Kidney tubule cell (primary cell): ENCODE measurements at regions not wholly inside any gene's neighbourhood (a gene's known extent, or its start where the extent isn't known, plus 50 kb on each side); places are given as distances from the start of the nearest gene placed in this dataset.
A peak's percentile ranks its signal among the peaks of the same experiment; 100 is the strongest.
"Not testable (repeated sequence)": the region's sequence is repeated elsewhere in the genome, so short reads cannot be mapped to it uniquely, and the experiment has no call there.

Source experiments
- DNase-seq: peaks from one replicate; pipeline ENCODE4 v3.0.0-alpha.2; 2018; ENCODE audit warnings: low spot score

DNA sequence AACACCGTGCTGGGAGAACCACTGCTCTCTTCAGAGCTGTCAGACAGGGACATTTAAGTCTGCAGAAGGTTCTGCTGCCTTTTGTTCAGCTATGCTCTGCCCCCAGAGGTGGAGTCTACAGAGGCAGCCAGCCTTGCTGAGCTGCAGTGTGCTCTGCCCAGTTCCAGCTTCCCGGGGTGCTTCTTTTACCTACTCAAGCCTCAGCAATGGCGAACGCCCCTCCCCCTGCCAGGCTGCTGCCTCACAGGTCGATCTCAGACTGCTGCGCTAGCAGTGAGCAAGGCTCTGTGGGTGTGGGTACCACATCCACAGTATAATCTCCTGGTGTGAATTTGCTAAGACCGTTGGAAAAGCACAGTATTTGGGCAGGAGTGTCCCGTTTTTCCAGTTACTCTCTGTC lies 133.1 kb upstream of the PHYHIPL start:
- DNase-seq: peak; percentile 48

- no peak for DNase-seq
Measured at GRCh38 chr10:59047180-59047579, 129.3 kb upstream of the PHYHIPL start.

DNA sequence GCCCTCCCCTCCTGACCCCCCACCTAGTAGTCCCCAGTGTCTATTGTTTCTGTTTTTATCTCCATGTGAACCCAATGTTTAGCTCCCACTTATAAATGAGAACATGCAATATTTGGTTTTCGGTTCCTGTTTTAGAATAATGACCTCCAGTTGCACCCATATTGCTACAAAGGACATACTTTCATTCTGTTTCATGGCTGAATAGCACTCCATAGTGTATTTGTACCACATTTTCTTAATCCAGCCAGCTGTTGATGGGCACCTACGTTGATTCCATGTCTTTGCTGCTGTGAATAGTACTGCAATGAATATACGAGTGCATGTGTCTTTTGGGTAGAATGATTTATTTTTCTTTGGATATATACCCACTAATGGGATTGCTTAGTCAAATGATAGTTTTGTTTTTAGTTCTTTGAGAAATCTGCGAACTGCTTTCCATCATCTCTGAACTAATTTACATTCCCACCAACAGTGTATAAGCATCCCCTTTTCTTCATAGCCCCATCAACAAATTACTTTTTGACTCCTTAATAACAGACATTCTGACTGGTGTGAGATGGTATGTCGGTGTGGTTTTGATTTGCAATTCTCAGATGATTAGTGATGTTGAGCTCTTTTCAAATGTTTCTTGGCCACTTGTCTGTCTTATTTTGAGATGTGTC lies 128.4 kb upstream of the PHYHIPL start:
- no peak for DNase-seq

- DNase-seq: not testable (repeated sequence)
Measured at GRCh38 chr10:59053502-59053901, 122.9 kb upstream of the PHYHIPL start.

- DNase-seq: no peak
Measured at GRCh38 chr10:59055045-59055444, 121.4 kb upstream of the PHYHIPL start.

GRCh38 chr10:59057345-59057744 lies 119.1 kb upstream of the PHYHIPL start:
- no peak for DNase-seq

DNA sequence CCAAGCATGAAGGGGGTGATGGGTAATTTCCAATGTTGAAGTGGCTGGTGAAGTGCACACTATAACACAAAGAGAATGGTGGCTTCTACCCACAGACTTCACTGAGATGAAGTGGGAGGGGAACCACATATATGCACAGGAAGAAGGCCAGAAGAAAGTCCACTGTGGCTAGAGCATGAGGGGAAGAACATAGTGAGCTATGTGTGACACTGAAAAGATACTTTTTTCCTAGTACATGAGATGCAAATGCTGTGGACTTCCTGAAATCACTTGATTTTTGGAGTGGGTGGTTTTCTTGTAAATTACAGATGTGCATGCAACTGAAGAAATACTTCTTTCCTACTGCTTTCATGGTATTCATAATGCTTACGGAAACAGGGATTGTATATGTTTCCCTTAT lies 115.6 kb upstream of the PHYHIPL start:
- DNase-seq: no peak

GRCh38 chr10:59063491-59063890 lies 113.0 kb upstream of the PHYHIPL start:
- DNase-seq: no peak

DNA sequence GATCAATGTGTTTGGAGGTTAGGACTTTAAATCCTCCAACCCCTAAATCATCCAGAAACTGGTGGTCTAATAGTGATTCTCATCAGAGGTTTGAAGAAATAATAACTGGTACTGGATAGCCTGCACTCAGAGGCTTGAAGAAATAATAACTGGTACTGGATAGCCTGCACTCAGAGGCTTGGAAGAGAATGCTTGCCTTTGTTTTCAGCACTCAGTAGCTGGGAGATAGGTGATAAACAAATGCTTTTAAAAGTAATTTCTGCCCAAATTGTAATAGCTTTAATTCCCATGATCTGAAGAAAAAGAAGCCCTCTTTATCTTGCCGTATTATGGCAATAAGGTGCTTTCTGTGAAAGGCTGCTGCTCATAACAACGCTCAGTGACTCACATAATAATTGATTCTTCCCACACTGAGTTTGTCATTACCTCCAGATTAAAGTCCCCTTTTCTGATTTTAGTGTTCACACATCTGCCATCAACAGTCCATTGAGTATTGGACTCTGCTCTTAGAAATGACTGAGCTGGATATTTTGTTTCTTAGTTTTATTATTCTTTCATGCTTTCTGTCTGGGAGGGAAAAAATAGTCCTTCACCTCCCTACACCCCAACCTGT lies 112.3 kb upstream of the PHYHIPL start:
- no peak for DNase-seq

DNA sequence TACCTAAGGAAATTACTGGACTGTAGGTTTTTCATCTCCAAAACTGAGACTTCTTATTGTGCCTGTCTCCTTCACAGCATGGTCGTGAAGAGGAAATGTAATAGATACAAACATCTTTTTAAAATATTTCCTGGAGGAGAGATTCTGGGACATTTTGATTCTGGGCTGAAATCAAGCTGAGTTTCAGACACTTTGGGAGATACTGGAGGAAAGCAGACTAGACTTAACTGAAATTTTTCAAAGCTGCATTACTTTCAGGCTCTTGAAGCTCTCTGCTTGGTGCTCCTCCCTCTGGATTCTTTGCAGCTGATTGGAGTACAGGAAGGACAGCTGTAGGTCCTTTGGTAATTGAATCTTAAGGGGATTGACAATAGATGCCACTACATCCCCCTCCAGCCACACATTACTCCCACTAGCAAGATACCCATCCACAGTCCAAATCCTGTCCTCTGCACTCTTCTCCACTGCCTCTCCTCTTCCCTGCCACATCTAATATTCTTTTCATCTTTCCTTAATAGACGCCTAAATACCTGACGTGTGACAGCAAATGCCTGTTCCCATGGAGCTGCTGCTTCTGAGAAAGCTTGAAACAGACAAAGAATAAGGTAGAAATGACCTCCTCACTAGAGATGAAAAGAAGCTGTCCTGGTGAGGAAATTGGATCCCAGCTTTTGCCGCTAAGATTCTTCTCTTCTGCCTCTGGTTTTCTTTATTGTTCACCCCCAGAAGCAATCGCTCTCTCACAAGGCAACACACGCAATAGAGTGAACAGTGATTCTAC lies 111.5 kb upstream of the PHYHIPL start:
- DNase-seq: no peak

DNA sequence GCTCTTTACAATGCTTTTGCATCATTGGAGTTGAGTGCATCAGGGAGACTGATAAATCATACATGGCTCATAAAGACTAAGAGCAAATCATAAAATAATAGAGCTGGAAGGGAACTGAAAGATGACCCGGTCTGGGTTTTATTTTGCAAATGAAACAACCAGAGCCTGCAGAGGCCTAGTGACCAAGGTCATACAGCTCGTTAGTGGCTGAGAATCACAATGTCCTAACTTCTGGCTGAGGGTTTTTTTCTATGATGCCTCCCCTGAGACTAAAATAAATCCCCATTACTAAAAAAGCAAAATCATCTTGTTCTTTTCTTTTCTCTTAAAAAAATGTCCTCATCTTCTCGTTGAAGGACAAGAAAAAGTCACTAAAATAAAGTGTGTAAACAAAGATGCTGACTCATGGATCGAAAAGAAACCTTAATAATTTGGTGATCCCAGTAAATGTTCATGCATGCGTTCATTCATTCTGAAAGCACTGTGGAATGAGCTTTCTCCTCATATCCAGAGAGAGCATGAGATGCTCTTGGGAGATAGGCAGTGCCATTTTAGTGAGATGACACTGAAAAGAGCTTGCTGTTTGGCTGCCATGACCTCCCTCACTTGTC lies 107.8 kb upstream of the PHYHIPL start:
- no peak for DNase-seq

DNA sequence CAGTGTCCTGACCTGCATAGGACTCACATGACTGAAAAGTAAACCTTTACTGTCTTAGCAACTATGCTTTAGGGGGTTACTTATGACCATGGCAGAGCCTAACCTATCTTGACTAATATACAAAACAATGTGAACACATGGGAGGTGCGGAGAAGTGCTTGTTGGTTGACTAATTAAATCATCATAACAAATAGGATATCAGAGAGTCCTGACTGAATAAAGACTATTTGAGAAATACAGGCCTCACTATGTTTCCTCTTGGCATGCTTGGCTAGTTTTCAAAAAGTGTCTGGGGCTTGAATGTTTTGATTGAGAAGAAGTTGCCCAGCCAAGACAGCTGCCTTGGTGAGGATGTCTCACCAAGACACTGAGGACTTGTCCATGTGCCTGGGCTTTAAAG lies 104.4 kb upstream of the PHYHIPL start:
- peak; percentile 86 for DNase-seq

DNA sequence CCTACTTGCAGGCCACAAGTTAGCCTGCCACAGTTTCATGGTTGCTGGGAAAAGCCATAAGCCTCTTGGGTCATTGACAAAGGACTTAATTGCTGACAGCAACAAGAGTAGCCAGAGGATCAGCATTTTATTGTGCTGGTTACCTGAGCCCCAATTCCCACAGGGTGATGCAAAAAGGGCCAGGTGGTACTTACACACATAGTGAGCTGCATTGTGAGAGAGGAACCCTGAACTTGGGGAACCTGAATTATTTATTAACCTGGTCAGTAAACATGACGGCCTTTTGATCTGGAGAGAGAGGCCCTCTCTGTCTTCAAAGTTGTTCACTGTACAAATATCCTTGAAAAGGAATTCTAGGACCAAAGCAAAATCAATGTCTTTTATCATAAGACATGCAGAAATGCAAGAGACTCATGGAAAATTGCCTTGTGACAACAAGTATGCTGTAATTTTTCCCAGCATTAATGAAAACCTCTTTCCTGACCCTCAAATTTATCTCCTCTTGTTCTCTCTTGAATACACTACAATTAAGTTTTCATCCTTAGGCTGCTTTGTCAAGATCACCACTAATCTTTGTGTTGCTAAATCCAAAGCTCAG lies 102.9 kb upstream of the PHYHIPL start:
- peak; percentile 11 for DNase-seq

GRCh38 chr10:59075576-59075975 lies 100.9 kb upstream of the PHYHIPL start:
- no peak for DNase-seq

DNA sequence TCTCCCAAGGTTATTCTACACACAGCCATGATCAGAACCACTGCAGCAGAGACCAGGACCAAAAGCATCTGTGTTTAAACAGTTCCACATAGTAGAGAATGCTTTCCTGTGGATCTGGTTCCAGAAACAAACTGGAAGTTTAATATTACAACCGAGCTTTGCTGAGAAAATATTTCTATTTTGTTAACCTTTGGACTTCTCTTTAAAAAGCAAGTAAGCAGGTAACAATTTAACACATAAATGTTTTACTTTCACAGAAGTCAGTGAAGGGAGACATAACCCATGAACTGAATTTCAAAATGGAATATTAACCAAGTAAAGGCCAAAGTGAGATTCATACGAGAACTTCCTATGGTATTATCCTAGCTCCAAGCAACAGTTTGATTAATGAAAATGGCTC lies 98.6 kb upstream of the PHYHIPL start:
- no peak for DNase-seq

- DNase-seq: no peak
Measured at GRCh38 chr10:59078978-59079377, 97.5 kb upstream of the PHYHIPL start.

DNA sequence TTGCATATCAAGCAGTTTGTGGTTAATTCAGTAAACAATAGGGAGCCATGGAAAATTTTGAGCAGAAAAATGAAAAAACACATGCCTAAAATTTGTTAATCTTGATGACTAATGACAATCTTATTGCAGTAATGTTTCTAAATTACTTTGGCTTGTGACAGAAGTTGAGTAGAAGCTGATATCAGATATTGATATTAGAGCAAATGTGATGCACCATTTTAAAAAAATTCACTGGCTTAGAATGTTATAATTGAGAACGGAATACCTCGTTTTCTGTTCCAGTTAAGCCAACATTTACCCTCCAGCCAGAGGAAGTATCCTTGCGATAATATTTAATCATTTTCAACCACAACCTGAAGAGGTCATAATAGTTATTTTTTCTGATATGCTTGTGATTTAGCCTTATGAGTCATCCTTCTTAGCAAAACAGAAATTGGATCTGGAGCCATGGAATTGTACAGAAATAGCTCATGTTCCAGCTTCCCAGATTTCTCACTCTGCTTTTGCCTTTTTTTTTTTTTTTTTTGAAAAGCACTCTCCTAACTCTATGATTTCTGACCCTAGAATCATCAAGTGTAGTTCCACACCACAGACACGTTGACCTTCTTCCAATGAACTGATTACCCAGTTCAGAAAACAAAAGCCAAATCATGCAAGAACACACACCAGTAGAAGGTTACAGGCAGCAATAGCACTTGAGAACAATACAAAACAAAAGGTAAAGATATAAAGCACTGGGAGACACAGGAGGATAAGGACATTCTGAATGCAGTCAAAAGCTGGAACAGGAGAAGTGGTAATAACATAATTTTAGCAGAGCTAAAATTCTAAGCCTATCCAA lies 96.8 kb upstream of the PHYHIPL start:
- peak; percentile 71 for DNase-seq

DNA sequence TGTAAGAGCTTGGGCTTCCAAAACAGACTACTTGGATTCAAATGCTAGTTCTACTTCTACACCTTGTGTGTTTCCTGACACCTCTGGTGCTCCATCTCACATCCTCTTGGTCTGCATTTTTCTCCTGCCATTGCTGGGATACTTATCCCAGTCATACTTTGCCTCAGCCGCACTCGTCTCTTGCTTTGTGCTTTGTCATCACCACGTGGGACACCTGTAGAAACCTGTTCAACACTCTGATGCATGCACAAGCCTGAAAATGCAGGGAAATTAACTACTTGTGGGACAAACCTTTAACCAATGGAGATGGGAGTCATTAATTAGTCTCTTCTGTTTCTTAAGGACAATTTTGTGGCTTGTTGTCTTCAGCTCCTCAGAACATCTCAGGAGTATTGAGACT lies 94.2 kb upstream of the PHYHIPL start:
- DNase-seq: no peak

DNA sequence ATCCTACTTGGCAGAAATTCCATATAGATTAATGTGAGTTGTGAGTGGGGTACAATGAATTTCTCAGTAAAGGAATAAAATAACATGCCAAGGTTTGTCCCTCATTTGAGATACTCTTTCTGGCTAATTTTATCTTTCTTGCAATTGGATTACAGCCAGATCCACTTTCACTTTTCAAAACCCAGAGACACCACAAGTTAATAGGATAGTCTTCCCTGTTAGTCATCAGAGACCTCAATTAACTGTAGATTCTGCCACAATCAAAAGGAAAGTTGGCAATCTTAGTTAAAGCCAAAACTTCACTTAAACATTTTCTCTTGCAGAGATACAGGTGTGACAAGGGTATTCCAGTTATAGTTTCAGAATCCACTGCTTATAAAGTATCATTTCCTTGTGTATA lies 91.4 kb upstream of the PHYHIPL start:
- DNase-seq: no peak

DNA sequence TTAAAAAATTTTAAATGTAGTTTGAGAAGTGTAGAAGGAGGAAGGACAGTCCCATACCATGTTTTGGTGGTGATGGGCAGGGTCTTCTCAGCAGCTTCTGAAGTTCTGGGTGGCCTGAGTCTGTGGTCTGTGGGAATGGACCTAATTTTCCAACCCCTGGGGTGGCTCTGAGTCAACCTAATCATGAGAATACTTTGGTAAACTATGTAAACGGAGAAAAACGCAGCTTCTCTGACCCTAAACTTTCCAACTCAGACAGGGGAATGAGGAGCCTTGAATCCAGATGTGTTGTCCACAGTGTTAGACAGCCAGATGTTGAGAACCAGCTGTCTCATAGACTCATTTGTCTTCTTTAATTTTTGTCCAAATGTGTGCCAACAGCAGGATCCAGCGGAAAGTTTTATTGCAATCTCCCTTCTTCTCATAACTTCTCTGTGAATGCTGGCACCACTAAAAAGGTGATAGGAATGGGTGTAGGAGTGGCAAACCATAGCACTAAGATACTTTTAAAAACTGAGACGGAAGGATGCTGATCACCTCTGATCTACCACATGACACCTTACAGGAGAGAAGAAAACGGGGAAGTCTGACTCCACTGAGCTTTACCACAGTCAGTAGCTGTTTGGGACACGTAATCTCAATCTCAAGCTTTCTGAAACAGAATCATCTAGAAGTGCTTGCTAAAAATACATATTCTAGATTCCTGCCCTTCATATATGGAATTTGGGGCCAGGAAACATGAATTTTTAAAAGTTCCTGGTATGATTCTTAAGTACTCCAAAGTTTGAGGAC lies 90.5 kb upstream of the PHYHIPL start:
- no peak for DNase-seq

DNA sequence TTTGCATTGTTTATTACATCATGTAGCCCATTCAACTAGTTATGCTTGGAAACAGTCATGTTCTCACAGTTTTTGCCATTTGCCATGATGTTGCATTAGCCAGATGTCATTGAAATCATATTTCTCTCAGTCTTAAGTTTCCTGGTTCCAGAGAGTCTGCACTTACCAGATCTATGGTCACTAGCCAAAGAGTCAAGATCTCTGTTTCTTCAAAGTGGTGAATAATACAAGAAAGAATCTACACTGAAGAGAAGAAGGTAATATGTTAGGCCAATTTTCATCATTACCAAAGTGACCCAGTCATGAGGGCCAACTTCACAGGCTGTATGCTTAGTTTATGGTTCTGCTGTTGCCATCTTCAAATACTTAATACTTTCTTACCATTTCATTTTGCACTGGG lies 89.0 kb upstream of the PHYHIPL start:
- no peak for DNase-seq
